HG03108 (cell line): ENCODE measurements at regions not wholly inside any gene's neighbourhood (a gene's known extent, or its start where the extent isn't known, plus 50 kb on each side); places are given as distances from the start of the nearest gene placed in this dataset.

Experiments used
- ATAC-seq: cut with Tn5 transposase; IDR thresholded peaks from one replicate; pipeline ENCODE4 v1.9.1; 2021; ENCODE audit warnings: moderate library complexity; ENCODE audit not compliant: unreplicated experiment

DNA sequence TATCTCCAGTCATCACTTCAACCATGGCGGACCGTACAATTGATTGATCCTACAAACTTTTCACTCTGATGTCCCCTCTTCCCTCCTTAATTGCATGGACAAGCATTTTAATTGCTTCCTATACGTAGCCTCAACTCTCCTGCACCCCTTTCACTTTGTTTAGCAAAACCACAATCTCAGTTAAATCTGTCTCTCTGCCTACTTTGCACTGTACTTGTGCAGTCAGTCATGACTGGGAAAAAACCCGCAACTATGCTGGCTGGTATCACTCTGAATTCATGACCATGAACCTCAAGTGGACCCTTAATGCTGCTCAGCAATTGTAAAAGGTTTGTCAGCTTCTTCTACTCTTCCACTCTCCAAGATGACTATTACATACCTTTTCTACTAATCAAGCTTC is 51.7 kb upstream of the AFF2 start:
- ATAC-seq, result no peak
